H1 (cell line): ENCODE measurements at regions not wholly inside any gene's neighbourhood (a gene's known extent, or its start where the extent isn't known, plus 50 kb on each side); places are given as distances from the start of the nearest gene placed in this dataset.

Experiments
- CTCF ChIA-PET: fragments of 300-600 bp; sonication (Branson Sonifier 250); formaldehyde crosslinking; loops from one replicate; lab custom pipeline; 2021; ENCODE audit not compliant: partially characterized antibody; lab: Charles Lee
- POLR2A ChIA-PET: fragments of 300-600 bp; sonication (Branson Sonifier 250); formaldehyde crosslinking; loops from one replicate; lab custom pipeline; 2021; ENCODE audit warnings: inconsistent platforms; ENCODE audit not compliant: partially characterized antibody; lab: Charles Lee
- DNase-seq, 2 experiments: peaks; one replicate each; pipeline versions ENCODE4 v3.0.0 to v3.0.0-alpha.2; 2010 to 2022; ENCODE audit warnings: low spot score in 2 of 2, low read depth in 1 of 2, mixed read lengths in 1 of 2
- FAIRE-seq: peaks from 2 replicates; lab custom pipeline; 2011; peaks lifted over from hg19 to GRCh38; lab: Jason Lieb, UNC
- H2AFZ ChIP-seq: 2 replicates; pipeline ENCODE4 v1.8.1; 2012; ENCODE audit warnings: low read length, inconsistent platforms
- H2AK5ac ChIP-seq: 2 replicates; pipeline ENCODE4 v1.6.1; 2013; ENCODE audit warnings: low read depth, low read length
- H2BK120ac ChIP-seq: replicated peaks from 2 replicates; pipeline ENCODE3; 2013; ENCODE audit warnings: low read depth, low read length, inconsistent platforms
- H2BK12ac ChIP-seq: 2 replicates; pipeline ENCODE4 v1.6.1; 2013; ENCODE audit warnings: low read depth, low read length
- H2BK15ac ChIP-seq: 2 replicates; pipeline ENCODE4 v1.6.1; 2013; ENCODE audit warnings: low read length
- H2BK20ac ChIP-seq: 2 replicates; pipeline ENCODE4 v1.6.1; 2013; ENCODE audit warnings: low read length
- H2BK5ac ChIP-seq: 2 replicates; pipeline ENCODE4 v1.6.1; 2013; ENCODE audit warnings: low read depth, low read length
- H3K14ac ChIP-seq: 2 replicates; pipeline ENCODE4 v1.6.1; 2013; ENCODE audit warnings: inconsistent platforms; ENCODE audit not compliant: insufficient read length
- H3K18ac ChIP-seq: 2 replicates; pipeline ENCODE4 v1.6.1; 2013; ENCODE audit warnings: low read length; ENCODE audit errors: extremely low read depth
- H3K23ac ChIP-seq: 2 replicates; pipeline ENCODE4 v1.6.1; 2013; ENCODE audit warnings: inconsistent platforms; ENCODE audit not compliant: insufficient read length
- H3K23me2 ChIP-seq: 2 replicates; pipeline ENCODE4 v1.6.1; 2013; ENCODE audit warnings: low read depth, low read length
- H3K27ac ChIP-seq: 2 replicates; pipeline ENCODE4 v1.6.1; 2011; ENCODE audit warnings: low read depth, low read length, inconsistent platforms
- H3K27me3 ChIP-seq, 4 experiments: replicated peaks in 1 of 4; 1 replicate in 1 of 4; 2 replicates in 3 of 4; pipeline versions ENCODE4 v1.6.1 to v1.8.1; 2011 to 2013; ENCODE audit warnings: low read length in 3 of 4, mild to moderate bottlenecking in 3 of 4, inconsistent platforms in 2 of 4, mixed read lengths in 2 of 4, moderate library complexity in 1 of 4; ENCODE audit not compliant: control insufficient read depth in 3 of 4, insufficient read depth in 3 of 4; ENCODE audit errors: extremely low read depth in 1 of 4
- H3K36me3 ChIP-seq, 4 experiments: 2 replicates each; pipeline versions ENCODE4 v1.6.1 to v1.8.1; 2011 to 2013; ENCODE audit warnings: mild to moderate bottlenecking in 4 of 4, low read length in 3 of 4, moderate library complexity in 2 of 4, control low read depth in 1 of 4, inconsistent platforms in 1 of 4; ENCODE audit not compliant: insufficient read depth in 4 of 4, control insufficient read depth in 2 of 4
- H3K4ac ChIP-seq: replicated peaks from 2 replicates; pipeline ENCODE3; 2013; ENCODE audit warnings: low read length, low read depth, mixed read lengths, inconsistent platforms; ENCODE audit not compliant: insufficient read length
- H3K4me1 ChIP-seq, 4 experiments: replicated peaks in 1 of 4; 1 replicate in 1 of 4; 2 replicates in 3 of 4; pipeline versions ENCODE4 v1.6.1 to v1.8.1; 2011 to 2013; ENCODE audit warnings: low read length in 3 of 4, inconsistent platforms in 2 of 4, mixed read lengths in 1 of 4; ENCODE audit not compliant: insufficient read depth in 4 of 4, control insufficient read depth in 3 of 4
- H3K4me2 ChIP-seq, 2 experiments: 2 replicates each; pipeline versions ENCODE4 v1.6.1 to v1.8.1; 2011 to 2013; ENCODE audit warnings: low read depth in 2 of 2, low read length in 2 of 2, control low read depth in 1 of 2, inconsistent platforms in 1 of 2, mild to moderate bottlenecking in 1 of 2; ENCODE audit not compliant: insufficient read depth in 1 of 2
- H3K4me3 ChIP-seq, 4 experiments: fragments of 200-600, 300-600 bp in 1 of 4; sonication (generic), shearing (Covaris generic), sonication (Bioruptor Twin) in 1 of 4; 2 replicates each; pipeline versions ENCODE4 v1.5.1 to v1.8.1; 2011 to 2016; ENCODE audit warnings: low read length in 4 of 4, low read depth in 3 of 4, control low read depth in 2 of 4, inconsistent platforms in 2 of 4, mild to moderate bottlenecking in 2 of 4, mixed read lengths in 1 of 4, moderate library complexity in 1 of 4; ENCODE audit not compliant: insufficient read depth in 2 of 4; ENCODE audit errors: extremely low read depth in 1 of 4
- H3K56ac ChIP-seq: replicated peaks from 2 replicates; pipeline ENCODE3; 2013; ENCODE audit warnings: low read depth, mild to moderate bottlenecking, mixed read lengths, low read length, inconsistent platforms; ENCODE audit not compliant: insufficient read length
- H3K79me1 ChIP-seq: 2 replicates; pipeline ENCODE4 v1.6.1; 2013; ENCODE audit warnings: low read depth, low read length, control low read depth
- H3K79me2 ChIP-seq, 2 experiments: 2 replicates each; pipeline versions ENCODE4 v1.6.1 to v1.8.1; 2012 to 2013; ENCODE audit warnings: low read length in 2 of 2, mild to moderate bottlenecking in 2 of 2, inconsistent platforms in 1 of 2; ENCODE audit not compliant: insufficient read depth in 2 of 2, control insufficient read depth in 1 of 2
- H3K9ac ChIP-seq, 4 experiments: replicated peaks in 1 of 4; 1 replicate in 1 of 4; 2 replicates in 3 of 4; pipeline versions ENCODE4 v1.6.1 to v1.8.1; 2011 to 2013; ENCODE audit warnings: low read depth in 3 of 4, low read length in 3 of 4, control low read depth in 2 of 4, mild to moderate bottlenecking in 2 of 4, moderate library complexity in 2 of 4, inconsistent platforms in 1 of 4; ENCODE audit errors: extremely low read depth in 1 of 4
- H3K9me3 ChIP-seq, 2 experiments: 2 replicates each; pipeline versions ENCODE4 v1.6.1 to v1.8.1; 2012 to 2013; ENCODE audit warnings: mild to moderate bottlenecking in 2 of 2, moderate library complexity in 2 of 2, control low read depth in 1 of 2, inconsistent platforms in 1 of 2, low read depth in 1 of 2, low read length in 1 of 2, mixed read lengths in 1 of 2; ENCODE audit not compliant: insufficient read depth in 2 of 2
- H4K20me1 ChIP-seq, 2 experiments: replicated peaks in 1 of 2; 2 replicates each; pipeline versions ENCODE3 to v1.8.1; 2011 to 2013; ENCODE audit warnings: inconsistent platforms in 2 of 2, low read length in 2 of 2, mild to moderate bottlenecking in 1 of 2; ENCODE audit not compliant: insufficient read depth in 2 of 2, control insufficient read depth in 1 of 2
- H4K5ac ChIP-seq: 2 replicates; pipeline ENCODE4 v1.6.1; 2013; ENCODE audit warnings: low read length, low read depth, mixed read lengths, inconsistent platforms; ENCODE audit not compliant: insufficient read length
- H4K8ac ChIP-seq: 2 replicates; pipeline ENCODE4 v1.8.0; 2013; ENCODE audit warnings: mild to moderate bottlenecking, moderate library complexity, low read length, inconsistent platforms; ENCODE audit not compliant: insufficient read depth; ENCODE audit errors: extremely low read depth
- H4K91ac ChIP-seq: replicated peaks from 2 replicates; pipeline ENCODE3; 2013; ENCODE audit warnings: low read length, mixed read lengths, inconsistent platforms; ENCODE audit not compliant: insufficient read length
- CEBPB ChIP-seq: IDR thresholded peaks from 2 replicates; pipeline ENCODE4 v1.6.1; 2012; ENCODE audit warnings: low read depth, low read length
- CHD1 ChIP-seq: IDR thresholded peaks from 2 replicates; pipeline ENCODE4 v1.6.1; 2012; ENCODE audit warnings: low read depth, low read length, improper control_type of control experiment
- CHD2 ChIP-seq: IDR thresholded peaks from 2 replicates; pipeline ENCODE4 v1.6.1; 2012; ENCODE audit warnings: low read length, improper control_type of control experiment
- EP300 ChIP-seq, 2 experiments: IDR thresholded peaks; 1 replicate in 1 of 2; 2 replicates in 1 of 2; pipeline ENCODE4 v1.6.1; 2011 to 2012; ENCODE audit warnings: low read depth in 2 of 2, low read length in 2 of 2, mild to moderate bottlenecking in 2 of 2, borderline replicate concordance in 1 of 2, inconsistent platforms in 1 of 2, moderate library complexity in 1 of 2
- GTF2F1 ChIP-seq: IDR thresholded peaks from 2 replicates; pipeline ENCODE4 v1.6.1; 2012; ENCODE audit warnings: low read depth, low read length, improper control_type of control experiment, borderline replicate concordance
- KDM5A ChIP-seq: fragments of 200-600 bp; IDR thresholded peaks from 2 replicates; pipeline ENCODE4 v1.7.1; 2012; ENCODE audit warnings: mild to moderate bottlenecking, low read length, inconsistent platforms, mixed read lengths
- NANOG ChIP-seq: IDR thresholded peaks from 2 replicates; pipeline ENCODE4 v1.6.1; 2011; ENCODE audit warnings: low read length, low read depth, mild to moderate bottlenecking, inconsistent platforms; ENCODE audit not compliant: insufficient read depth, poor library complexity, severe bottlenecking
- RAD21 ChIP-seq, 2 experiments: IDR thresholded peaks in 1 of 2; conservative IDR thresholded peaks in 1 of 2; 2 replicates each; pipeline ENCODE4 v1.6.1; 2011; ENCODE audit warnings: low read depth in 2 of 2, low read length in 2 of 2, improper control_type of control experiment in 1 of 2, inconsistent platforms in 1 of 2, mild to moderate bottlenecking in 1 of 2, moderate library complexity in 1 of 2
- RXRA ChIP-seq: IDR thresholded peaks from 2 replicates; pipeline ENCODE4 v1.6.1; 2011; ENCODE audit warnings: low read depth, mild to moderate bottlenecking, low read length, moderate library complexity; ENCODE audit not compliant: insufficient read depth
- SP2 ChIP-seq: IDR thresholded peaks from 2 replicates; pipeline ENCODE4 v1.6.1; 2012; ENCODE audit warnings: mild to moderate bottlenecking, low read length, inconsistent platforms
- SUZ12 ChIP-seq: fragments of 200-600 bp; sonication (generic); IDR thresholded peaks from 2 replicates; pipeline ENCODE4 v1.6.1; 2012; ENCODE audit warnings: mild to moderate bottlenecking, inconsistent platforms, low read length, moderate library complexity, mixed read lengths
- TAF1 ChIP-seq: IDR thresholded peaks from 2 replicates; pipeline ENCODE4 v1.6.1; 2011; ENCODE audit warnings: mild to moderate bottlenecking, low read depth, low read length
- WGBS, 2 experiments: shearing (Covaris generic) in 1 of 2; methylation state at CpG; one replicate each; pipeline versions ENCODE4 v1.1.6 to v1.1.7; 2013 to 2015; ENCODE audit warnings: low lambda C conversion rate in 2 of 2, mixed read lengths in 2 of 2, inconsistent platforms in 1 of 2, low coverage in 1 of 2, missing lambda C conversion rate in 1 of 2; ENCODE audit not compliant: insufficient replicate concordance in 2 of 2, insufficient coverage in 1 of 2, insufficient read length in 1 of 2; ENCODE audit errors: extremely low coverage in 1 of 2, missing lambda C conversion rate in 1 of 2; 5-methylcytosine and 5-hydroxymethylcytosine counted together
- TF ChIP-seq, protein P1 (sequence below): IDR thresholded peaks from 2 replicates; pipeline ENCODE4 v1.6.1; 2011; ENCODE audit warnings: low read length, improper control_type of control experiment

- Histone ChIP-seq H3K9ac (no peak overlapping the region), H3K4me3 (no peak overlapping the region), H3K9me3 (no peaks in the 10 kb centered on the region), H2BK20ac (no peak overlapping the region; the same call in 1 of the 2 replicates), H3K4me2 (no peak overlapping the region), H3K36me3 (no peaks in the 10 kb centered on the region), H4K5ac (no peak overlapping the region), H3K27me3 (peaks cover 0 to 3% (median 0%) of the 10 kb centered on the region in 4 experiments; a peak in 1 of 7 replicates), H3K23me2 (no peaks in the 10 kb centered on the region; the same call in 1 of the 2 replicates), H2BK15ac (no peak overlapping the region), H3K79me2 (no peaks in the 10 kb centered on the region), H3K79me1 (no peaks in the 10 kb centered on the region), H3K18ac (no peak overlapping the region), H3K4me1 (peaks cover 6 to 14% (median 11%) of the 10 kb centered on the region in 4 experiments; a peak in 6 of 7 replicates), H2BK5ac (no peak overlapping the region), H3K56ac (no peak overlapping the region), H4K8ac (no peak overlapping the region), H3K27ac (no peak overlapping the region), H4K91ac (no peak overlapping the region), H2AFZ (no peak overlapping the region), H3K4ac (no peak overlapping the region), H3K23ac (no peak overlapping the region), H2BK12ac (no peak overlapping the region; the same call in 1 of the 2 replicates), H4K20me1 (no peaks in the 10 kb centered on the region), H3K14ac (no peak overlapping the region), H2AK5ac (no peak overlapping the region), H2BK120ac (no peak overlapping the region)
- ChIA-PET POLR2A (no interaction called here), CTCF (interaction anchor here (0.6 to 1.2 kb wide), 3 partner anchors 38 to 524 kb away, joined by 3 read pairs; no protein-coding TSS in a partner anchor)
- no peak for FAIRE-seq
- 87% methylated on average over 2 of the region's 2 CpGs; no CpG with 5 or more reads in 1 of the 2 experiments for WGBS, 2 experiments
- no peak for DNase-seq
- no peak for TF ChIP-seq CHD2
- TF ChIP-seq GTF2F1 = no peak
- TF ChIP-seq EP300 (IDR thresholded peaks at IDR 0.05; ENCODE audit: borderline replicate concordance in 1 of 2, low read depth in 2 of 2, low read length in 2 of 2) = no peak
- no peak for TF ChIP-seq CEBPB
- no peak for TF ChIP-seq RAD21 (IDR thresholded peaks at IDR 0.05 in 1 of 2, conservative IDR thresholded peaks at IDR 0.05 in 1 of 2; ENCODE audit: low read depth in 2 of 2, low read length in 2 of 2)
- TF ChIP-seq SUZ12 = no peak
- TF ChIP-seq SP2 = no peak
- TF ChIP-seq KDM5A = no peak
- TF ChIP-seq NANOG = no peak
- TF ChIP-seq RXRA = no peak
- no peak for TF ChIP-seq CHD1
- TF ChIP-seq, protein P1, sequence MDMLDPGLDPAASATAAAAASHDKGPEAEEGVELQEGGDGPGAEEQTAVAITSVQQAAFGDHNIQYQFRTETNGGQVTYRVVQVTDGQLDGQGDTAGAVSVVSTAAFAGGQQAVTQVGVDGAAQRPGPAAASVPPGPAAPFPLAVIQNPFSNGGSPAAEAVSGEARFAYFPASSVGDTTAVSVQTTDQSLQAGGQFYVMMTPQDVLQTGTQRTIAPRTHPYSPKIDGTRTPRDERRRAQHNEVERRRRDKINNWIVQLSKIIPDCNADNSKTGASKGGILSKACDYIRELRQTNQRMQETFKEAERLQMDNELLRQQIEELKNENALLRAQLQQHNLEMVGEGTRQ = no peak
- TF ChIP-seq TAF1 = no peak
Observed at GRCh38 chr2:200092235-200092634, 136.9 kb downstream of the MAIP1 start.
